H1 (cell line): ENCODE measurements at regions not wholly inside any gene's neighbourhood (a gene's known extent, or its start where the extent isn't known, plus 50 kb on each side); places are given as distances from the start of the nearest gene placed in this dataset.

ENCODE experiments used
- CTCF ChIA-PET: fragments of 300-600 bp; sonication (Branson Sonifier 250); formaldehyde crosslinking; loops from one replicate; lab custom pipeline; 2021; ENCODE audit not compliant: partially characterized antibody; lab: Charles Lee
- POLR2A ChIA-PET: fragments of 300-600 bp; sonication (Branson Sonifier 250); formaldehyde crosslinking; loops from one replicate; lab custom pipeline; 2021; ENCODE audit warnings: inconsistent platforms; ENCODE audit not compliant: partially characterized antibody; lab: Charles Lee
- DNase-seq, 2 experiments: peaks; one replicate each; pipeline versions ENCODE4 v3.0.0 to v3.0.0-alpha.2; 2010 to 2022; ENCODE audit warnings: low spot score in 2 of 2, low read depth in 1 of 2, mixed read lengths in 1 of 2
- FAIRE-seq: peaks from 2 replicates; lab custom pipeline; 2011; peaks lifted over from hg19 to GRCh38; lab: Jason Lieb, UNC
- H2AFZ ChIP-seq: 2 replicates; pipeline ENCODE4 v1.8.1; 2012; ENCODE audit warnings: low read length, inconsistent platforms
- H2AK5ac ChIP-seq: 2 replicates; pipeline ENCODE4 v1.6.1; 2013; ENCODE audit warnings: low read depth, low read length
- H2BK120ac ChIP-seq: replicated peaks from 2 replicates; pipeline ENCODE3; 2013; ENCODE audit warnings: low read depth, low read length, inconsistent platforms
- H2BK12ac ChIP-seq: 2 replicates; pipeline ENCODE4 v1.6.1; 2013; ENCODE audit warnings: low read depth, low read length
- H2BK15ac ChIP-seq: 2 replicates; pipeline ENCODE4 v1.6.1; 2013; ENCODE audit warnings: low read length
- H2BK20ac ChIP-seq: 2 replicates; pipeline ENCODE4 v1.6.1; 2013; ENCODE audit warnings: low read length
- H2BK5ac ChIP-seq: 2 replicates; pipeline ENCODE4 v1.6.1; 2013; ENCODE audit warnings: low read depth, low read length
- H3K14ac ChIP-seq: 2 replicates; pipeline ENCODE4 v1.6.1; 2013; ENCODE audit warnings: inconsistent platforms; ENCODE audit not compliant: insufficient read length
- H3K18ac ChIP-seq: 2 replicates; pipeline ENCODE4 v1.6.1; 2013; ENCODE audit warnings: low read length; ENCODE audit errors: extremely low read depth
- H3K23ac ChIP-seq: 2 replicates; pipeline ENCODE4 v1.6.1; 2013; ENCODE audit warnings: inconsistent platforms; ENCODE audit not compliant: insufficient read length
- H3K23me2 ChIP-seq: 2 replicates; pipeline ENCODE4 v1.6.1; 2013; ENCODE audit warnings: low read depth, low read length
- H3K27ac ChIP-seq: 2 replicates; pipeline ENCODE4 v1.6.1; 2011; ENCODE audit warnings: low read depth, low read length, inconsistent platforms
- H3K27me3 ChIP-seq, 4 experiments: replicated peaks in 1 of 4; 1 replicate in 1 of 4; 2 replicates in 3 of 4; pipeline versions ENCODE4 v1.6.1 to v1.8.1; 2011 to 2013; ENCODE audit warnings: low read length in 3 of 4, mild to moderate bottlenecking in 3 of 4, inconsistent platforms in 2 of 4, mixed read lengths in 2 of 4, moderate library complexity in 1 of 4; ENCODE audit not compliant: control insufficient read depth in 3 of 4, insufficient read depth in 3 of 4; ENCODE audit errors: extremely low read depth in 1 of 4
- H3K36me3 ChIP-seq, 4 experiments: 2 replicates each; pipeline versions ENCODE4 v1.6.1 to v1.8.1; 2011 to 2013; ENCODE audit warnings: mild to moderate bottlenecking in 4 of 4, low read length in 3 of 4, moderate library complexity in 2 of 4, control low read depth in 1 of 4, inconsistent platforms in 1 of 4; ENCODE audit not compliant: insufficient read depth in 4 of 4, control insufficient read depth in 2 of 4
- H3K4ac ChIP-seq: replicated peaks from 2 replicates; pipeline ENCODE3; 2013; ENCODE audit warnings: low read length, low read depth, mixed read lengths, inconsistent platforms; ENCODE audit not compliant: insufficient read length
- H3K4me1 ChIP-seq, 4 experiments: replicated peaks in 1 of 4; 1 replicate in 1 of 4; 2 replicates in 3 of 4; pipeline versions ENCODE4 v1.6.1 to v1.8.1; 2011 to 2013; ENCODE audit warnings: low read length in 3 of 4, inconsistent platforms in 2 of 4, mixed read lengths in 1 of 4; ENCODE audit not compliant: insufficient read depth in 4 of 4, control insufficient read depth in 3 of 4
- H3K4me2 ChIP-seq, 2 experiments: 2 replicates each; pipeline versions ENCODE4 v1.6.1 to v1.8.1; 2011 to 2013; ENCODE audit warnings: low read depth in 2 of 2, low read length in 2 of 2, control low read depth in 1 of 2, inconsistent platforms in 1 of 2, mild to moderate bottlenecking in 1 of 2; ENCODE audit not compliant: insufficient read depth in 1 of 2
- H3K4me3 ChIP-seq, 4 experiments: fragments of 200-600, 300-600 bp in 1 of 4; sonication (generic), shearing (Covaris generic), sonication (Bioruptor Twin) in 1 of 4; 2 replicates each; pipeline versions ENCODE4 v1.5.1 to v1.8.1; 2011 to 2016; ENCODE audit warnings: low read length in 4 of 4, low read depth in 3 of 4, control low read depth in 2 of 4, inconsistent platforms in 2 of 4, mild to moderate bottlenecking in 2 of 4, mixed read lengths in 1 of 4, moderate library complexity in 1 of 4; ENCODE audit not compliant: insufficient read depth in 2 of 4; ENCODE audit errors: extremely low read depth in 1 of 4
- H3K56ac ChIP-seq: replicated peaks from 2 replicates; pipeline ENCODE3; 2013; ENCODE audit warnings: low read depth, mild to moderate bottlenecking, mixed read lengths, low read length, inconsistent platforms; ENCODE audit not compliant: insufficient read length
- H3K79me1 ChIP-seq: 2 replicates; pipeline ENCODE4 v1.6.1; 2013; ENCODE audit warnings: low read depth, low read length, control low read depth
- H3K79me2 ChIP-seq, 2 experiments: 2 replicates each; pipeline versions ENCODE4 v1.6.1 to v1.8.1; 2012 to 2013; ENCODE audit warnings: low read length in 2 of 2, mild to moderate bottlenecking in 2 of 2, inconsistent platforms in 1 of 2; ENCODE audit not compliant: insufficient read depth in 2 of 2, control insufficient read depth in 1 of 2
- H3K9ac ChIP-seq, 4 experiments: replicated peaks in 1 of 4; 1 replicate in 1 of 4; 2 replicates in 3 of 4; pipeline versions ENCODE4 v1.6.1 to v1.8.1; 2011 to 2013; ENCODE audit warnings: low read depth in 3 of 4, low read length in 3 of 4, control low read depth in 2 of 4, mild to moderate bottlenecking in 2 of 4, moderate library complexity in 2 of 4, inconsistent platforms in 1 of 4; ENCODE audit errors: extremely low read depth in 1 of 4
- H3K9me3 ChIP-seq, 2 experiments: 2 replicates each; pipeline versions ENCODE4 v1.6.1 to v1.8.1; 2012 to 2013; ENCODE audit warnings: mild to moderate bottlenecking in 2 of 2, moderate library complexity in 2 of 2, control low read depth in 1 of 2, inconsistent platforms in 1 of 2, low read depth in 1 of 2, low read length in 1 of 2, mixed read lengths in 1 of 2; ENCODE audit not compliant: insufficient read depth in 2 of 2
- H4K20me1 ChIP-seq, 2 experiments: replicated peaks in 1 of 2; 2 replicates each; pipeline versions ENCODE3 to v1.8.1; 2011 to 2013; ENCODE audit warnings: inconsistent platforms in 2 of 2, low read length in 2 of 2, mild to moderate bottlenecking in 1 of 2; ENCODE audit not compliant: insufficient read depth in 2 of 2, control insufficient read depth in 1 of 2
- H4K5ac ChIP-seq: 2 replicates; pipeline ENCODE4 v1.6.1; 2013; ENCODE audit warnings: low read length, low read depth, mixed read lengths, inconsistent platforms; ENCODE audit not compliant: insufficient read length
- H4K8ac ChIP-seq: 2 replicates; pipeline ENCODE4 v1.8.0; 2013; ENCODE audit warnings: mild to moderate bottlenecking, moderate library complexity, low read length, inconsistent platforms; ENCODE audit not compliant: insufficient read depth; ENCODE audit errors: extremely low read depth
- H4K91ac ChIP-seq: replicated peaks from 2 replicates; pipeline ENCODE3; 2013; ENCODE audit warnings: low read length, mixed read lengths, inconsistent platforms; ENCODE audit not compliant: insufficient read length
- CBX8 ChIP-seq: fragments of 300-800, 300-1000 bp; sonication (generic); IDR thresholded peaks from 2 replicates; pipeline ENCODE4 v1.7.1; 2016; ENCODE audit warnings: low read depth, low read length, borderline replicate concordance
- CHD1 ChIP-seq: IDR thresholded peaks from 2 replicates; pipeline ENCODE4 v1.6.1; 2012; ENCODE audit warnings: low read depth, low read length, improper control_type of control experiment
- E2F6 ChIP-seq: IDR thresholded peaks from 2 replicates; pipeline ENCODE4 v1.6.1; 2012; ENCODE audit warnings: inconsistent platforms
- GTF2F1 ChIP-seq: IDR thresholded peaks from 2 replicates; pipeline ENCODE4 v1.6.1; 2012; ENCODE audit warnings: low read depth, low read length, improper control_type of control experiment, borderline replicate concordance
- HDAC2 ChIP-seq, 2 experiments: fragments of 300-600 bp in 1 of 2; sonication (generic) in 1 of 2; IDR thresholded peaks; 2 replicates each; pipeline ENCODE4 v1.6.1; 2011 to 2012; ENCODE audit warnings: low read depth in 2 of 2, low read length in 2 of 2, mild to moderate bottlenecking in 2 of 2, moderate library complexity in 2 of 2, borderline replicate concordance in 1 of 2, inconsistent platforms in 1 of 2
- TCF12 ChIP-seq: IDR thresholded peaks from 2 replicates; pipeline ENCODE4 v1.6.1; 2011; ENCODE audit warnings: low read depth, mild to moderate bottlenecking, low read length
- TEAD4 ChIP-seq: IDR thresholded peaks from 2 replicates; pipeline ENCODE4 v1.6.1; 2012; ENCODE audit warnings: low read depth, low read length, inconsistent platforms, mixed read lengths
- WGBS, 2 experiments: shearing (Covaris generic) in 1 of 2; methylation state at CpG; one replicate each; pipeline versions ENCODE4 v1.1.6 to v1.1.7; 2013 to 2015; ENCODE audit warnings: low lambda C conversion rate in 2 of 2, mixed read lengths in 2 of 2, inconsistent platforms in 1 of 2, low coverage in 1 of 2, missing lambda C conversion rate in 1 of 2; ENCODE audit not compliant: insufficient replicate concordance in 2 of 2, insufficient coverage in 1 of 2, insufficient read length in 1 of 2; ENCODE audit errors: extremely low coverage in 1 of 2, missing lambda C conversion rate in 1 of 2; 5-methylcytosine and 5-hydroxymethylcytosine counted together

GRCh38 chr9:107759823-107760166 is 270.2 kb upstream of the KLF4 start:
- WGBS, 2 experiments = 93% methylated on average over 5 of the region's 5 CpGs; no CpG with 5 or more reads in 1 of the 2 experiments
- TF ChIP-seq HDAC2 (IDR thresholded peaks at IDR 0.05; ENCODE audit: borderline replicate concordance in 1 of 2, low read depth in 2 of 2, low read length in 2 of 2) (no peak), GTF2F1 (no peak), TCF12 (no peak), TEAD4 (no peak), CBX8 (no peak), CHD1 (no peak), E2F6 (no peak)
- no peak overlapping the region for H2BK15ac ChIP-seq
- no peak overlapping the region for H4K91ac ChIP-seq
- H3K27me3 ChIP-seq = no peaks in the 10 kb centered on the region
- H2BK12ac ChIP-seq = no peak overlapping the region
- H3K9me3 ChIP-seq = no peaks in the 10 kb centered on the region
- H3K4me1 ChIP-seq = no peaks in the 10 kb centered on the region
- no peaks in the 10 kb centered on the region for H4K20me1 ChIP-seq
- FAIRE-seq (no peak), DNase-seq (no peak)
- H3K4me3 ChIP-seq = no peak overlapping the region
- H3K4ac ChIP-seq = no peak overlapping the region
- H3K36me3 ChIP-seq = no peaks in the 10 kb centered on the region
- no peak overlapping the region for H2BK20ac ChIP-seq
- H2AFZ ChIP-seq = no peak overlapping the region
- H3K56ac ChIP-seq = no peak overlapping the region
- H3K27ac ChIP-seq = no peak overlapping the region
- H3K23ac ChIP-seq = no peak overlapping the region
- ChIA-PET POLR2A (no interaction called here), CTCF (no interaction called here)
- no peak overlapping the region for H3K4me2 ChIP-seq
- H3K23me2 ChIP-seq = no peaks in the 10 kb centered on the region
- no peak overlapping the region for H3K9ac ChIP-seq
- no peak overlapping the region for H2BK120ac ChIP-seq
- no peak overlapping the region for H2AK5ac ChIP-seq
- H3K18ac ChIP-seq = no peak overlapping the region
- no peak overlapping the region for H2BK5ac ChIP-seq
- H4K5ac ChIP-seq = no peak overlapping the region
- no peak overlapping the region for H3K14ac ChIP-seq
- no peak overlapping the region for H4K8ac ChIP-seq
- H3K79me2 ChIP-seq = no peaks in the 10 kb centered on the region
- H3K79me1 ChIP-seq = no peaks in the 10 kb centered on the region
